NCI-H82 (cell line): ENCODE measurements at regions not wholly inside any gene's neighbourhood (a gene's known extent, or its start where the extent isn't known, plus 50 kb on each side); places are given as distances from the start of the nearest gene placed in this dataset.
"Not testable (repeated sequence)": the region's sequence is repeated elsewhere in the genome, so short reads cannot be mapped to it uniquely, and the experiment has no call there.

ENCODE experiments used
- DNase-seq: peaks from one replicate; lab custom pipeline; 2025; lab: John Stamatoyannopoulos, UW

DNA sequence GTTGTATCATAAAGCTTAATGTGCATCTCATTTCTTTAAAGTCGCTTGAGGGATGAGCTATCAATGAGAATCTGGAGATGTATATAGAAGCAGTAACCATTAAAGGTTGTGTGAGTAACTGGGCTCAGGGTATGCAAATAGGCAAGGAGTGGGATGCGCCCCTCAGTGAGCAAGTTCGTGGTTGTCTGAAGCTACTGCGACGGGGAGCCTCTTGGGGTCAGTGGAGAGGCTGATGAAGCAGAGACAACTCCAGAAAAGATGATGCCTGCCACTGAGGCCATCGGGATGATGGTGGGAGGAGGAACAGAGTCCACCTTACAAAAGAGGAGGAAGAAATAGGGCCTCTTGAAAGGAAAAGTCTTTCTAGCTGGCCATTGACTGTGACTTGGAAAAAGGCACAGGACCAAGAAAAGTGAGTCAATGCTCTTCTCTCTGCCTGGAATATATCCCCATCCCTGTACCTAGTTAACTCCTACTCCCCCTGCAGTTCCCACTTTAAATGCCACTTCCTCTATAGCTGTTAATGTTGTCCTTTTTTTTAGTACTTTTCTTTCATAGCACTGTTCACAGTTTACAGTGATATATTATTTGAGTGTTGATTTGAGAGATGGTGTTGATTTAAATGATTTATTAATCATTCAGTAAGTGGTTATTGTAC lies 51.4 kb upstream of the LSM6 start:
- DNase-seq: peak; percentile 25

DNA sequence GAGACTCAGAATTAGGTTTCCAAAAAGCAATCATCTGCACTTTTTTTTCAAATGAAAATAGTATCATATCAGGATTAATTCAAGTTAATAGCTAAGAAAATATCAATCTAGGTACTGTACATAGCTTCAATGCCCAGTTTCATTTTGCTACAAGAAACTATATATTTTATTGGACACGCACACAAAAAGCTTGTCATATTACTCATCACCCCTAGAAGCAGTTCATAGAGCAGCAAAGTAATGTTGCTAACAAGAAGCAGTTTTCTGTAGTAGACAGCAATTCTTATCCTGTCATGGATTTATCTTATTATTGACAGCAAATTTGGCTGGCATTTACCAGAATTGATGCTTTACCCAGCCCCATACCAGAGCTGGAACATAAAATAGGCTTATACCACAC lies 52.3 kb upstream of the LSM6 start:
- no peak for DNase-seq

DNA sequence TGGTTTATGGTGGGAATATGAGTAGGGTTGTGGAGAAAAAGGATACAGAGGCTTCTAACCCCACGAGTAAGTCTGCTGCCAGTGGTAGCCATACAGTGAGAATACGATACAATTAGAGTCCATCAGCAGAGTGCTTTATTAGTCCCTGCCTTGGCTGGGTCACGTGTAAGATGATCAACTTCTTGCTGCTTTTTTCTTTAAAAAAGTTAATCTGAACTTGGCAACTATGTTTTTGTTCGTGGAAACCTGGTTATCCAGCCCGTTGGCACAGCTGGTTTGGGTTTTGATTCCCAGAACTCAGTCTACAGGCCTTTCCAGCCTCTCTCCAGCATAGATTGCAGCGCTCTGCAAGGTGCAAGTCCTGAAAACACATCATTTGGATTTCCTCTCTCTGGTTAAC lies 53.1 kb upstream of the LSM6 start:
- no peak for DNase-seq

DNA sequence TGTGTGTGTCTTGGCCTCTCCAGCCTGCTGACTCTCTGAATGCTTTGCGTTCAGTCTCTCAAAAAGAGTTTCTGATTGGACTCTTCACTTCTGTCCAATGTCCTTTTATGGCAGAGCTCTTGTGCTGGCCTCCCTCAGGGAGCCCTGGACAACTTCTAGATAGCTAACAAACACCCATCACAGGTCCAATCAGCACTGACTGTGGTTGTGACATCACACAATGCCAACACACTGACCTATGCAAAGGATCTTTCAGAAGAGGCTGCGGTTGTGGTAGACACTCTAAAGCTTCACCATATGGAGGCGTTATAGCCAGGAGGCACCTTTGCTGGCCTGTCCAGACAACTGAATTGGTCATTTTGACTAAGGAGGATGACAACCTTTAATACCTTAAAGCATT lies 53.8 kb upstream of the LSM6 start:
- DNase-seq: no peak

DNA sequence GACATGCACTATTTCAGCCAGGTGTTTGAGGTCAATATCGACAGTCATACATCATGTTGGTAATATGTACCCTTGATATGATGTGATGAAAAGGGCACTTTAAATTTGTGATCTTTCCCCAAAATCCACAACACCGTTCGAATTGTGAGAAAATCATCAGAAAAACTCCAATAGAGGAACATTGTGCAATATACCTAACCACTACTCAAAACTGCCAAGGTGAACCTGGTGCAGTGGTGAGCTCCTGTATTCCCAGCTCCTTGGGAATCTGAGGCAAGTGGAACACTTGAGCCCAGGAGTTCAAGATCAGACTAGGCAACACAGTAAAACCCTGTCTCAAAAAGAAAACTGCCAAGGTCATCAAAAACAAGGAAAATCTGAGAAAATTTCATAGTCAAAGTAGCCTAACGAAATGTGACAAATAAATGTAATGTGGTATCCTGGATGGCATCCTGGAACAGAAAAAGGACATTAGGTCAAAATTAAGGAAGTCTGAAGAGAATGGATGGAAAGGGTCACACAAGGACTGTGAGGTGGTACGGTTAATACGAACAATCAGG lies 55.6 kb upstream of the LSM6 start:
- DNase-seq: no peak

DNA sequence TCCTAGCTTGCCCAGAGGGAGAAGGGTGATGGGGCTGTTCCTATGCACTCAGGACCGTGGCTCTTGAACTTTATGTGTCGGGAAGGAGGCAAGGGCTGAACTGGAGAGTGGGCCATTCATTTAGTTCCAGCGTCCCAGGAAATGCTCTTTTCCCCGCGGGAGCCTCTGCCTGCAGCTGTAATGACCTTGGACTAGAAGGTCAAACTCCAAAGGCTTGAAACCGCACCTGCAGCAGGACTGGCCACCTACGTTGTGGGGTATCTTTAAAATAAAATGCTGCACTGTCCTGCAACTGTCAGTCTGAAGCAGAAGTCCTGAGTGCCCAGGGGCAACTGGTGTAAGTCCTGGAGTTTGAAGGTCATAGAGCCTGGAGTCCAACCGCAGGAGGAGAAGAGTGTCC lies 61.5 kb upstream of the LSM6 start:
- DNase-seq: no peak

DNA sequence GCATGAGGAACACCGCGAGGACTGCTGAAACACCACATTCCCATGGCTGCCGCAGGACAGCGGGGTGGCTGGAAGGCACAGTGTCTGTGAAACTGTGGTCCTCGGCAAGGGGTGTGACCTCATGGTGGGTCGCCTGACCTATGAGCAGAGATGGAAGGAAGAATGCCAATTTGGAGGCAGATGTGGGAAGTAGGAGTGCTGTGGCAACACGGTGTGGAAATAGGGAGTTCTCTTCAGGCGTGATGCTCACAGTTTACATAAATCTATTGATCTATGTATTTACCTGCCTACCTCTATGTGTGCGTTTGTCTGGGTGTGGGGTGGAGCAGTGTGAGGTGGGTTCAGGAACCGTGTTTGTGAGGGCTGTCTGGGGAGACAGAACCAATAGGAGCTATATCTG lies 62.3 kb upstream of the LSM6 start:
- no peak for DNase-seq

DNA sequence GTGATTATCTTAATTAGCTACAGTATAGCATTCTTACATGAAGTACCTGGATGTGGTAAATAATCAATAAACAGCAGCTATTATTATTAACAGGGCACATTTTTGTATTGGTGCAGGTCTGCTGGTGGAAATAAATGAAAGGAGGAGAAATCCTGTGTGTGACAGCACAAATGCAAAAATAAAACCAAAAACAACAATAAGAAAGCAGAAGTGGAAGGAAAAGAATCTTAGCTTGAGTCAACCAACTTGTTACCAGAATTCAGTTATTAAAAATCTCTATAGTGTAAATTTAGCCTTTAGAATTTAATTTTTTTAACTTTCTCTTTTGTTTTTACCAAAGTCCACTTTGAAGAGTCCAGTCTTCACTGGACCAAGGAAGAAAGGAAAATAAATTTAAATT lies 63.1 kb upstream of the LSM6 start:
- no peak for DNase-seq

DNA sequence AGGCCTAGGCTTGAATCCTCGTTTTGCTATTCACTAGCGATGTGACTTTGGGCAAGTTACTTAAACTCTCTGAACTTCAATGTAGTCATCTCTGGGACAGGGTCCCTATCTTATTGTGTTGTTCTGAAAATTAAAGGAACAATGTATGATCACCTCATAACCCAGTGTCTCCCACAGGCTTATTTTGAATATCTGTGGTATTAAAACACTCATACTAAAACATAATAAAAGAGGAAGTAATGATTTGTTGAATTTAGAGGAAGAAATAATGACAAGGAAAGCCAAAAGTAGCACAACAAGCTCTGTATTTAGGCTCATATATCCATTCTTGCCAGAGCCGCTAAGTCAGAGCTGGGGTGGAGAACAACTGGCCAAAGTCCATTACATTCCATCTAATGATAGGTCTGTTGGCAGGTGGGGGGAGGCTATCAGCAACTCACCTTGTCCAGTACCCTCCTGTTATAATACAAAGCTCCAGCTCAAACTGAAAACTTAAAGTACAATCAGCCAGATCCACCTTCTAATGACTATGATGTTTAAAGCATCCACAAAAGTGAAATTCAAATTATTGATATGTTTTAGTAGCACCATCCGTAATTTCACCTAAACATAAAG lies 64.5 kb upstream of the LSM6 start:
- DNase-seq: no peak

DNA sequence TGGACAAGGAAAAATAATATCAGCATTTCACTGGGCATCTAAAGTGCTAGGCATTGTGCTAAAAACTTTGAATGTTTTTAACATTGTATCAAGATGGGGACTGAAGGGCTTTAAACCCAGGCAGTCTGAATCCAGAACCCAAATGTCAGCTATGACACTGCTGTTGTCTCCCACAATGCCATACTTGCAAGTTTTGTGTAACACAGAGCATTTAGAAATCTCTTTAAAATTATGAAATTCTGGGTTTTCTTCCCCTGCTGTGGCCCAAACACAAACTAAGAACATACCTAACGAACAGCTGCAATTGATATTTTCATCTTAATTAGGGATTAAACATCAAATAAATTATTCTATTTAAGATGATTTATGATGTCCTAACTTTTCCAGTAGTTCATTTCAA lies 66.8 kb upstream of the LSM6 start:
- DNase-seq: no peak

DNA sequence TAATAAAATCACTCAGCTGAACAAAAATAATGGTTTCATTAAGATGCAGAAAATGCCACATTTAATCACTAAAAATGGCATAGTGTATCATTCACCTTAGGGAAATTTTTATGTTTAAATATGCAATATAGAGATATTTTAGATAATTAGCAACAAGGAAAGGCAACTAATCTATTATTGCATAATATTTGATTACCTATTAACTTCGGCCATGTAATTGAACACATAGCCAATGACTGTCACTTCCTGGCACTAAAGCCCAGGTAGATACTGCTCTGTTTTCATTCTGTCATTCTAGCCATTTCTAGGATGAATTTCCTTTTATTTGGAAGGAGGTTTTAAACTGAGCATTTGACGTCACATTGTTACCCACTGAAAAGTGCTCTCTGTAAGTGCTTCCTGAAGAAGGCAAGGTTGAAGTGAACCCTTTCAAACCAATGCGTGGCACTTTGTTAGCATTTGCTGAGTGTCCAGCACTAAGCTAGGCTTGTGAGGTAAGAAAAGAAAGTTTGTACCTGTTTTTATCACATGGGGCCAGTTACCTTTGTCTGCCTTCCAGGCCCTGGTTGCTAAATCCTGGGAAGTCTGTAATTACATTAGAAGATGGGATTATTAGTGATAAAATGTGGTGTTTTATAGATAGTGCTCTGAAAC lies 67.8 kb upstream of the LSM6 start:
- no peak for DNase-seq

DNA sequence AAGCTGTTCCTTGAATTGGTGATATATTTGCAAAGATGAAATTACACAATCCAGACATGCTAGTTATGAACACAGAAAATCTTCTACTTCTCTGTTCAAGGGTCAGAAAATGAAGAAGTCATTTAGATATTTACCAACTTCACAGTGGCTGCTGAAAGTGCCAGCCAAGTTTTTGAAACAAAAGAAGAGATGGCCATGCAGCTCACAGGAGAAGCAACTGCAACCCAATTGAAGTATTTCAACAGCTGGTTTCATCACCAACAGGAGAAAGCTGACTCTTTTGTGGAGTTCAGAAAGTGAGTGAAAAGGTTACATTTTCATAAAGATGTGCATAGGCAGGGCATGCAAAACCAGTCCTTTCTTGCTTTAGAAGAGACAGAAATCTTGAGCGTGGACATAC lies 70.1 kb upstream of the LSM6 start:
- no peak for DNase-seq

DNA sequence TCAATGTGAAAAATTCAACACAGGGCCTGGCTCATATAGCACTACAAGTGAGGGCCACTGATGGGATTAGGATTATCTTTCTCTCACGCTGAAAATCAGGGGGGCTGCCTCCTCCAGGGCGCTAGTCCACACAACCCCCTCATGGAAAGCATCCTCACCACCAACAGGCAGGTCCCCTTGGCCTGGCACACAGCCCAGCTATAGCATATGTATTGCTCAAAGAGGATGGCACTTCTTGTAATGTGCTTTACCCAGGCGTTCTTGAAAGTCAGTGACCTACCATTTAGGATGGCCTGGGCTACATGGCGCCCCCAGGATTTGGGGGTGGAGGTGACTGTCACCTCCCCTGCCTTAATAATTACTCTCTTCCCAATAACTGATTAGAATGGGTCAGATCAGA lies 71.0 kb upstream of the LSM6 start:
- DNase-seq: peak; percentile 64

DNA sequence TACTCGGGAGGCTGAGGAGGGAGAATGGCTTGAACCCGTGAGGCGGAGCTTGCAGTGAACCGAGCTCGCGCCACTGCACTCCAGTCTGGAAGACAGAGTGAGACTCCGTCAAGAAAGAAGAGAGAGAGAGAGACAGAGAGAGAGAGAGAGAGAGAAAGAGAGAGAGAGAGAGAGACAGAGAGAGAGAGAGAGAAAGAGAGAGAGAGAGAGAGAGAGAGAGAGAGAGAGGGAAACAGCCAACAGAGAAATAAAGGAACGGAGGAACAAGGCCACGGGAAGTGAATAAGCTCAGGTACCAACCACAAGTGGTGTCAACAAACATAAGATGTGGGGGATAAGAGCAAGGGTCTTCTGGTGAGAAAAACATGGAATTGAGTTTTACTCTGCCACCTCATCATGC lies 71.5 kb upstream of the LSM6 start:
- not testable (repeated sequence) for DNase-seq

DNA sequence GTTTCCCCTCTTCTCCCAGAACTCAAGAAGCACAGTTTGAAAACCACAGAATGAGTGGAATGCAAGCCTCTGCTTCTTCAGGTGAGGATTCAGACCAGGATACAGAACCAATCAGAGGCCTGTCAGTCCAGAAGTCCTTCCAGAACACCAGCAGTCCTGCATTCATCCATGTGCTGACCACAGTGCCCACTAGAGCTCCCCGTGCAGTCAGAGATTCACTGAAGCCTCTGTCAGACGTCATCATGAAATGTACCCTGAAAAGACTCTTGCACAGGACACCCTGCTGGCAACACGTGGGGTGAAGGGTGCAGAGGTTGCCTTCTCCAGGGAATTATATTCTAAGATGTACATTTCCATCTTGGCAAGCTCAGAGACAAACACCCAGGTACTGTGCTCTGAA lies 75.9 kb upstream of the LSM6 start:
- DNase-seq: no peak

DNA sequence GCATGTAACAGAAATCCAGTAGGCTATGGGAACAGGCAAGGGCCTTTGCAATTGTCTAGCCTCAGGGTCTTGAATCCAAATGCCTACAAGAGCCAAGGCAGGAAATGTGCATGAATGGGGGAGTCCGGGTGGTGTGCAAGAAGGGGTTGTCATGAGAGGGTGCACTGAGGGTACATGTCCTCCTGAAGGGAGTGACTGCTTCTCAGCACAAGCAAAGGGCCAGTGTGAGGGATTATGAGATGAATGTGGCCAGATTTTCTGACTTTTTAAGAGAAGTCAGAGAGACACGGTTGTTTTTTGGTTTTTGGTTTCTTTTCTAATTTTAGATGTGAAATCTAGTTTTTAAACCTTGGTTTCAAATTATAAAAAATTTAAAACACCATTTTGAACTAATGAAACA lies 76.5 kb upstream of the LSM6 start:
- DNase-seq: no peak

DNA sequence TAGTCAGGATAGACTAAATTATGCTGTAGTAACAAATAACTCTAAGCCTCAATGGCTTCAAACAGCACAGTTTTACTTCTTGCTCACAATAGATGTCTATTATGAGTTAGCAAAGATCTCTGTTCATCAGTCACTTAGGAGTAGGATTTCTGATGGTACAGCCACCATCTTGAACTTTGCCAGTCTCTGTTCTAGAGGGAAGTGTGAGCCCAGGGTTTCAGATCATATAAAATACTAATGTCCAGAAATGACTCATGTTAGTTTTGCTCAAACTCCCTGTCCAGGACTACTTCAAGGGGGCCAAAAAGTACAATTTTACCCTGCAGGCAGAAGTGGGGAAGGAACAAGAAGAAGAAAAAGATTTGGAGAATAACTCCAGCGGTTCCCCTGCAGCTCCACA lies 77.1 kb upstream of the LSM6 start:
- no peak for DNase-seq

DNA sequence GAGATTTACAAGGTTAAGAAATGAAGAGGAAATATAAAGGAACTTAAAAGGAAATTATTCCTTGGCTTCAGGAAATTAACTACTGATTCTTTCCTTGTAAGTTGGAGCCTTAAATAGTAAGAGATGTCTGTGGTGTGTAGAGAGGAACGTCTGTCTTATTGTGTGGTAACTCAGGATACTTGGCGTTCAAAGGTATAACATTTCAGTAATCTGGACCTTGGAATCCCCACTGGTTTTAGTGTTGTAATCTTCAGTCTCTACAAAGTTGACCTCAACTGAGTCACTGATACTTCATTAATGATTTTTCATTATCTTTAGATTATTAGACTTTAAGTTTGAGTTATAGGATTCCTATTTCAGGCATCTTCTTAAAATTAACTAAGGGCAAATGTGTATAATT lies 79.1 kb upstream of the LSM6 start:
- DNase-seq: no peak

DNA sequence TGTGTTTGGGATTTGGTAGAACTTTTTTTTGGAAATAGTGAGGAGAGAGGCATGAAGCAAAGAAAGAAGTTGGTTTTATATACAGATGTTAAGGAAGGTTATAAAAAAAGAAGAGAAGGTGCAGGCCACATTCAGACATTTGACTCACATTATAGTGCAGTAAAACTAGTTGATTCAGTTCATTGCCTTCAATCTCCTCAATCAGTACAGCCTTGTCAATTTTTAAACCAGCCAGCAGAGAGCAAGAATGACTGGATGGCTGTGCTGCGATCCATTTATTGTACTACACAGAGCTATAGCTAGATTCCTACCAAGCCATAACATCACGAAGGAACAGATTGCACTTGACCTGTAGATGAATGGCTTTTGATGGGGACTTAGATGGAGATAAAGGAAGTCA lies 79.7 kb upstream of the LSM6 start:
- DNase-seq: no peak

DNA sequence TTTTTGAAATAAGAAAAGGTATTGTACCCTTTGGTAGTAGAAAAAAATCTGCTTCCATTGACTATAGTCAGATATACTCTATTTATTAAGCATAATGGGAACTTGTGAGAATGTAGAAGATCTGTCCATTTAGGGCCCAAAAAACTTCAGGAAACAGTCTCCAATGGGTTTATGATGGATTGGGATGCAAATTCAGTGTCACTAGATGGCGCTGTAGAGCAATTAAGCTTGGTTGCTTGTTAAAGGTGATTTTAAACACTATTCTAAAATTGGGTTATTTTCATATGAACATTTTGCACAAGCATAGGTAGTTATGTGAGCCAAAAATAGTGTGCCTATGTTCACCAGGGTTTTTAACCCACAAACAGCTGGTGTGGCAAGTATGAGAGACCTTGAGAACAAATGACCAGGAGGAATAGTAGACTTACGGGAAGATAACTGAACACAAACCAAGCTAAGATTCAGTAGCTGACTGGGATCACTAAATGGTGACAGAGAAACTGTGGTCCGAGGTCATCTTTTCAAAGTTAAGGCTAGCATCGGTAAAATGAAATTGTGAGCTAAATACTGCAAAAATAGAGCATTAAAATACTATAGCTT lies 80.3 kb upstream of the LSM6 start:
- peak; percentile 65 for DNase-seq

DNA sequence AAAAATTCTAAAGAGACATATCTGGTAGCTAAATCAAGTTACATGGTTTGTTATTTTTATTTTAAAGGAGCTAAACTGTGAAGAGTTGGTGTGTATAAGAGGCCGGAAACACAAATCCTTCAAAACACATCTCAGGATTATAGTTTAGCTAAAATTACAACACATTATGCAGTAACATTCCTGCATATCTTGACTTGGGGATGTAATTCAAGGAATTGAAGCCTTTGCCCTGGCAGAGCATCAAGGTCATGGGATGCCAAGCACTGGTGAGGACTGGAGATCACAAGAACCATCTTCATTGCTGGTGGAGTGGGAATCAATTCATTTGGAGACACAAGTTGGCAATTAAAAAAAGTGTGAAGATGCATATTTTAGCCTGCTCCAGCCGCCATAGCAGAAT lies 86.8 kb upstream of the LSM6 start:
- no peak for DNase-seq

DNA sequence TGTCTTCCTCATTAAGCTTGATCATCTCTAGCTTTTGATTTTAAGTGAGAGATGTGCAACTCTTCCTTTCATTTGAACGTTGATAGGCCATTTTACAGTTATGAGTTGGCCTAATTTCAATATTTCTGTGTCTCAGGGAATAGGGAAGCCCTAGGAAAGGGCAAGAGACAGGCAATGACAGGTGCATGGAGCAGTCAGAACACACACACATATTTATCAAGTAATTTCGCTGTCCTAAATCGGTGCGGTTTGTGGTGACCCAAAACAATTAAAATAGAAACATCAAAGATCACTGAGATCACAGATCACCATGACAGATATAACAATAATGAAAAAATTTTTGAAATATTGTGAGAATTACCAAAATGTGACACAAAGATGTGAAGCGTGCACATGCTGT lies 87.7 kb upstream of the LSM6 start:
- no peak for DNase-seq

DNA sequence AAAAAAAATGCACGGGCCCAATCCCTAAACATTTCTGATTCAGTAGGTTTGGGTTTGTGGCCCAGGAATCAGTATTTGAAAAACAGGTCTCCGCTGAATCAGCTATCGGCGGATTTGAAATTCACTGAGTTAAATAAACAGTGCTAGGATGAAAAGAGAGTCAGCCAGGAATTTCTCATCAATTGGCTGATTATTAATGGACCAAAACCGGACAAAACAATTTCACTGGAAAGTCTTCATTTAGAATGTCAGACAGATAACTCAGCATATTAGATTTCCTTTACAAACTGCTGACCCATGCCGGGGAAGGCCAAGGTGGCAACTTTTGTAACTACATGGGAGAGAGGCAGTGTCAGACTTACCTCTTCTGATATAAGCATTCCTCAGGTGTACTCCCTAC lies 99.4 kb upstream of the LSM6 start:
- no peak for DNase-seq
